ENCODE measurements at regions not wholly inside any gene's neighbourhood (a gene's known extent, or its start where the extent isn't known, plus 50 kb on each side); places are given as distances from the start of the nearest gene placed in this dataset.
"Not testable (repeated sequence)": the region's sequence is repeated elsewhere in the genome, so short reads cannot be mapped to it uniquely, and the experiment has no call there.

GRCh38 chrX:18036394-18036793 lies 175.3 kb upstream of the RAI2 start:
- H3K4me3 Mint-ChIP-seq, result no peak overlapping the region
- no peak overlapping the region for H3K27ac Mint-ChIP-seq
- no peaks in the 10 kb centered on the region for H3K9me3 Mint-ChIP-seq
- peaks cover 0 to 3% (median 0%) of the 10 kb centered on the region in 4 donors for H3K4me1 Mint-ChIP-seq
- no peak for ATAC-seq
- H3K27me3 Mint-ChIP-seq, result no peaks in the 10 kb centered on the region
- no peak for DNase-seq
- no peaks in the 10 kb centered on the region for H3K36me3 Mint-ChIP-seq
- POLR2A ChIA-PET, result no interaction called here

- ATAC-seq, result no peak
Observed at GRCh38 chrX:18034945-18035344, 173.8 kb upstream of the RAI2 start.

GRCh38 chrX:18034504-18034903 lies 173.4 kb upstream of the RAI2 start:
- POLR2A ChIA-PET, result no interaction called here

More at GRCh38 chrX:18034945-18035344, 173.8 kb upstream of the RAI2 start:
- Mint-ChIP-seq H3K9me3 (peaks cover 0 to 3% (median 0%) of the 10 kb centered on the region in 9 donors), H3K27ac (no peak overlapping the region), H3K36me3 (no peaks in the 10 kb centered on the region), H3K4me3 (no peak overlapping the region), H3K27me3 (no peaks in the 10 kb centered on the region), H3K4me1 (peaks cover 0 to 5% (median 0%) of the 10 kb centered on the region in 4 donors)
- DNase-seq, result no peak
- POLR2A ChIA-PET, result no interaction called here

GRCh38 chrX:18032486-18033221 lies 171.6 kb upstream of the RAI2 start:
- peaks cover 0 to 3% (median 0%) of the 10 kb centered on the region in 9 donors for H3K9me3 Mint-ChIP-seq
- H3K27ac Mint-ChIP-seq, result no peak overlapping the region
- no peak for ATAC-seq
- DNase-seq, result no peak
- no peaks in the 10 kb centered on the region for H3K36me3 Mint-ChIP-seq
- POLR2A ChIA-PET, result no interaction called here
- no peaks in the 10 kb centered on the region for H3K27me3 Mint-ChIP-seq
- H3K4me3 Mint-ChIP-seq, result no peak overlapping the region
- peaks cover 0 to 5% (median 0%) of the 10 kb centered on the region in 4 donors for H3K4me1 Mint-ChIP-seq

More at GRCh38 chrX:18034504-18034903, 173.4 kb upstream of the RAI2 start:
- Mint-ChIP-seq H3K9me3 (peaks cover 0 to 3% (median 0%) of the 10 kb centered on the region in 9 donors), H3K27ac (no peak overlapping the region), H3K36me3 (no peaks in the 10 kb centered on the region), H3K27me3 (no peaks in the 10 kb centered on the region), H3K4me1 (peaks cover 0 to 5% (median 0%) of the 10 kb centered on the region in 4 donors), H3K4me3 (no peak overlapping the region)
- DNase-seq (no peak), ATAC-seq (no peak)

GRCh38 chrX:18031726-18032375 lies 170.8 kb upstream of the RAI2 start:
- POLR2A ChIA-PET, result no interaction called here
- H3K4me1 Mint-ChIP-seq, result peaks cover 0 to 5% (median 0%) of the 10 kb centered on the region in 4 donors

GRCh38 chrX:18030656-18031055 lies 169.6 kb upstream of the RAI2 start:
- DNase-seq, POLR2A ChIA-PET, ATAC-seq, H3K9me3 Mint-ChIP-seq, H3K27me3 Mint-ChIP-seq, H3K36me3 Mint-ChIP-seq, H3K4me3 Mint-ChIP-seq, H3K4me1 Mint-ChIP-seq: not testable (repeated sequence)
- peak overlapping the region in 1 of 10 donors; percentile 35 for H3K27ac Mint-ChIP-seq

More at GRCh38 chrX:18031726-18032375, 170.8 kb upstream of the RAI2 start:
- Mint-ChIP-seq H3K27me3 (no peaks in the 10 kb centered on the region), H3K27ac (no peak overlapping the region), H3K9me3 (peaks cover 0 to 3% (median 0%) of the 10 kb centered on the region in 9 donors), H3K36me3 (no peaks in the 10 kb centered on the region), H3K4me3 (no peak overlapping the region)
- DNase-seq (no peak), ATAC-seq (no peak)

GRCh38 chrX:18026166-18026565 lies 165.1 kb upstream of the RAI2 start:
- no peaks in the 10 kb centered on the region for H3K36me3 Mint-ChIP-seq
- no peak for DNase-seq
- peaks cover 0 to 1% (median 0%) of the 10 kb centered on the region in 4 donors for H3K4me1 Mint-ChIP-seq
- H3K4me3 Mint-ChIP-seq, result no peak overlapping the region
- no peak for ATAC-seq
- H3K27me3 Mint-ChIP-seq, result peaks cover 0 to 3% (median 0%) of the 10 kb centered on the region in 5 donors
- no peak overlapping the region for H3K27ac Mint-ChIP-seq
- POLR2A ChIA-PET, result no interaction called here
- peaks cover 0 to 3% (median 0%) of the 10 kb centered on the region in 9 donors for H3K9me3 Mint-ChIP-seq

GRCh38 chrX:18017411-18017810 lies 156.3 kb upstream of the RAI2 start:
- ATAC-seq (no peak), DNase-seq (no peak)
- H3K27me3 Mint-ChIP-seq, result no peaks in the 10 kb centered on the region
- H3K9me3 Mint-ChIP-seq, result peaks cover 0 to 7% (median 0%) of the 10 kb centered on the region in 9 donors
- peaks cover 0 to 5% (median 1%) of the 10 kb centered on the region in 4 donors for H3K4me1 Mint-ChIP-seq
- POLR2A ChIA-PET, result no interaction called here
- H3K36me3 Mint-ChIP-seq, result peaks cover 0 to 5% (median 0%) of the 10 kb centered on the region in 3 donors
- H3K27ac Mint-ChIP-seq, result peak overlapping the region in 1 of 10 donors; percentile 22
- no peak overlapping the region for H3K4me3 Mint-ChIP-seq

- Mint-ChIP-seq H3K27ac (peak overlapping the region in 1 of 10 donors; percentile 22), H3K4me1 (peaks cover 0 to 5% (median 1%) of the 10 kb centered on the region in 4 donors), H3K27me3 (no peaks in the 10 kb centered on the region), H3K4me3 (no peak overlapping the region), H3K9me3 (peaks cover 0 to 7% (median 0%) of the 10 kb centered on the region in 9 donors), H3K36me3 (peaks cover 0 to 5% (median 0%) of the 10 kb centered on the region in 3 donors)
- DNase-seq (no peak), ATAC-seq (no peak)
- POLR2A ChIA-PET, result no interaction called here
Observed at GRCh38 chrX:18016941-18017340, 155.8 kb upstream of the RAI2 start.

- POLR2A ChIA-PET, result no interaction called here
- DNase-seq, result no peak
- H3K27ac Mint-ChIP-seq, result no peak overlapping the region
- H3K9me3 Mint-ChIP-seq, result peaks cover 0 to 2% (median 0%) of the 10 kb centered on the region in 9 donors
- H3K27me3 Mint-ChIP-seq, result peaks cover 0 to 3% (median 0%) of the 10 kb centered on the region in 5 donors
- H3K4me3 Mint-ChIP-seq, result no peak overlapping the region
- no peak for ATAC-seq
- peaks cover 0 to 5% (median 0%) of the 10 kb centered on the region in 3 donors for H3K36me3 Mint-ChIP-seq
- H3K4me1 Mint-ChIP-seq, result peaks cover 0 to 1% (median 0%) of the 10 kb centered on the region in 4 donors
Observed at GRCh38 chrX:18010253-18010652, 149.2 kb upstream of the RAI2 start.

- Mint-ChIP-seq H3K4me3 (no peak overlapping the region), H3K4me1 (peaks cover 0 to 1% (median 0%) of the 10 kb centered on the region in 4 donors), H3K27me3 (peaks cover 0 to 3% (median 0%) of the 10 kb centered on the region in 5 donors), H3K36me3 (peaks cover 0 to 4% (median 2%) of the 10 kb centered on the region in 3 donors), H3K9me3 (peaks cover 0 to 3% (median 0%) of the 10 kb centered on the region in 9 donors), H3K27ac (no peak overlapping the region)
- no peak for ATAC-seq
- POLR2A ChIA-PET, result no interaction called here
- DNase-seq, result no peak
Observed at GRCh38 chrX:18003876-18004275, 142.8 kb upstream of the RAI2 start.

GRCh38 chrX:18002791-18003190 lies 141.7 kb upstream of the RAI2 start:
- POLR2A ChIA-PET, result no interaction called here

GRCh38 chrX:17994429-17994828 lies 133.3 kb upstream of the RAI2 start:
- no peak for DNase-seq
- peaks cover 0 to 3% (median 0%) of the 10 kb centered on the region in 9 donors for H3K9me3 Mint-ChIP-seq
- H3K4me3 Mint-ChIP-seq, result no peak overlapping the region
- no peaks in the 10 kb centered on the region for H3K4me1 Mint-ChIP-seq
- no peak for ATAC-seq
- POLR2A ChIA-PET, result no interaction called here
- H3K36me3 Mint-ChIP-seq, result no peaks in the 10 kb centered on the region
- H3K27me3 Mint-ChIP-seq, result peaks cover 0 to 2% (median 0%) of the 10 kb centered on the region in 5 donors
- no peak overlapping the region for H3K27ac Mint-ChIP-seq

More at GRCh38 chrX:18002791-18003190, 141.7 kb upstream of the RAI2 start:
- Mint-ChIP-seq H3K4me3 (no peak overlapping the region), H3K27me3 (peaks cover 0 to 3% (median 0%) of the 10 kb centered on the region in 5 donors), H3K4me1 (no peaks in the 10 kb centered on the region), H3K27ac (no peak overlapping the region), H3K9me3 (peaks cover 0 to 3% (median 0%) of the 10 kb centered on the region in 9 donors), H3K36me3 (peaks cover 0 to 4% (median 2%) of the 10 kb centered on the region in 3 donors)
- ATAC-seq, result no peak
- no peak for DNase-seq
